ENCODE measurements at regions not wholly inside any gene's neighbourhood (a gene's known extent, or its start where the extent isn't known, plus 50 kb on each side); places are given as distances from the start of the nearest gene placed in this dataset.

DNA sequence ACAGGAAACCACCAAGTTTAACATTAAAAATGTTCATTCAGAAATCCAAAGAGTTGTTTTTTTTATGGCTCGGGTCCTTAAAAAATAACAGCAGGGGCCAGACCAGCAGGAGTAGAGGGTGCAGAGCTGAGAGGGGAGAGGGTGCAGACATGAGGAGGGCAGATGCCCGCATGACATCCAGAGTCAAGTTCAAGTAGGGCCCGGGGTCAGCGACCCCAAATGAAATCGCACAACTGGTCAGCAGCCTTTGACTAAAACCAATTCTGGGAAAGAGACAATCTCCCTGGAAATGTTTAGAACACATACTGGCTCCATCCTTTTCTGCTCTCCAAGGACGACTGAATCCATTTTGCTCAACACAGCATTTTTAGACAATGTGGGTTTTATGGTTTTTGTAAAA, 297.5 kb downstream of the FGFR2 start:
- TF ChIP-seq CTCF (IDR thresholded peaks at IDR 0.05; ENCODE audit: low read depth, low read length), result no peak
- TF ChIP-seq POLR2A (IDR thresholded peaks at IDR 0.05; ENCODE audit: extremely low read depth, insufficient read length), result no peak
